GM21528 (cell line): ENCODE measurements at regions not wholly inside any gene's neighbourhood (a gene's known extent, or its start where the extent isn't known, plus 50 kb on each side); places are given as distances from the start of the nearest gene placed in this dataset.
"Not testable (repeated sequence)": the region's sequence is repeated elsewhere in the genome, so short reads cannot be mapped to it uniquely, and the experiment has no call there.

Experiments
- ATAC-seq: cut with Tn5 transposase; IDR thresholded peaks from one replicate; pipeline ENCODE4 v1.9.1; 2021; ENCODE audit warnings: mild to moderate bottlenecking, moderate library complexity; ENCODE audit not compliant: unreplicated experiment, low FRiP score

- ATAC-seq, result no peak
Measured at GRCh38 chr21:31609081-31609480, 50.4 kb upstream of the SOD1 start.

DNA sequence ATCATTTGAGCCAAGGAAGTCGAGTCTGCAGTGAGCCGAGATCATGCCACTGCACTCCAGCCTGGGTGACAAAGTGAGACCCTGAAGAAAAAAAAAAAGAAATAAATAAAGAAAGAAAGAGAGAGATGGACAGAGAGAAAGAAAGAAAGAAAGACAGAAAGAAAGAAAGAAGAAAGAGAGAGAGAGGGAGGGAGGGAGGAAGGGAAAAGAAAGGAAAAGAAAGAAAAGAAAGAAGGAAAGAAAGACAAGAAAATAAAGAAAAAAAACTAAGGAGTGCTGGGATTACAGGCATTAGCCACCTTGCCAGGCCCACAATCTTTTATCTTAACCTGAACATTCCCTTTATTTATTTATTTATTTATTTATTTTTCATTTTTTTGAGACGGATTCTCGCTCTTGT, 51.7 kb upstream of the SOD1 start:
- no peak for ATAC-seq

DNA sequence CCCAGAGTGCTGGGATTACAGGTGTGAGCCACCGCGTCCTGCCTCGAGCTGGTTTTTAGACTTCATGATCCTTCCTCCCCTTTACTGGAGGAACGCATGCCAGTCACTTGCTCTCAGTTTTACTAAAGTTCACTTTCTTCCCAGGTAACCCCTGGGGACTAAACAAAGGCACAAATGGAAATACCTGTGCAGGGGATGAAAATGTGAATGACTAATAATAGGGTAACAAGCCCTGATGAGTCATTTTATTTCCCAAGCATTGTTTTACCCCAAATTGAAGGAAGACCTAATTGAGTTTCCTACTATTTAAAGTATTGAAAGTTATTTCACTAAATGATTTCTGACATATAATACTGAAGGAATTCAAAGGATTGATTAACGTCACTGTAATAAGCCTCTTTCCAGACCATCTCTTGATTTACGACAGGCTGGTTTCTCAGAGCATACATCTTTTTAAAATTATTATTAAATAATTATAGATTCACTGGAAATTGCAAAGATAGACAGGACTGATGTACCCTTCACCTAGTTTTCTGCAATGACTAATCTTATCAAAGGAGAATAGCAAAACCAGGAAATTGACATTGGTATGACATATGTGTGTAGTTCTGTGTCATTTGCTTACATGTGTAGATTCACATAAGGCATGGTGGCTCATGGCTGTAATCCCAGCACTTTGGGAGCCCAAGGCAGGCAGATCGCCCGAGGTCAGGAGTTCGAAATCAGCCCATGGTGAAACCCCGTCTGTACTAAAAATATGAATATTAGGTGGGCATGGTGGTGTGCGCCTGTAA, 53.2 kb upstream of the SOD1 start:
- no peak for ATAC-seq

GRCh38 chr21:31604591-31605190, 54.8 kb upstream of the SOD1 start:
- ATAC-seq, result peak; percentile 80

DNA sequence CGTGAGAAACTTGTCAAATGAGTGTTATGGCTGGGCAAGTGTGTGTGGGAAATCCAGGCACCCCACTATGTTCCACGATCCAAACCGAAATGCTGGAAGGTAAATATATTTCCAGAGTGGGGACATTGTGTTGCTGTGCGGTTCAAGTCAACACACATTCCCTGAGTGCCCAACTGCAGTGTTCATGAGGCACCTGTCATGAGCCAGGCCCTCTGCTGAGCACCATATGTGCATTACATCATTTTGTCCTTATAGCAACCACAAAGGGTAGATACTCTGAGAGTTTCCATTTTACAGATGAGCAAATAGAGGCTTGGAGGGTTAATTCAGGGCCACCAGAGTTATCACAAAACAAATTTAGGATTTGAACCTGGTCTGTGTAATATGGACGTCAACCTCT, 59.9 kb upstream of the SOD1 start:
- no peak for ATAC-seq

- no peak for ATAC-seq
Measured at GRCh38 chr21:31599013-31599412, 60.5 kb upstream of the SOD1 start.

GRCh38 chr21:31597683-31598082, 61.8 kb upstream of the SOD1 start:
- ATAC-seq, result no peak

DNA sequence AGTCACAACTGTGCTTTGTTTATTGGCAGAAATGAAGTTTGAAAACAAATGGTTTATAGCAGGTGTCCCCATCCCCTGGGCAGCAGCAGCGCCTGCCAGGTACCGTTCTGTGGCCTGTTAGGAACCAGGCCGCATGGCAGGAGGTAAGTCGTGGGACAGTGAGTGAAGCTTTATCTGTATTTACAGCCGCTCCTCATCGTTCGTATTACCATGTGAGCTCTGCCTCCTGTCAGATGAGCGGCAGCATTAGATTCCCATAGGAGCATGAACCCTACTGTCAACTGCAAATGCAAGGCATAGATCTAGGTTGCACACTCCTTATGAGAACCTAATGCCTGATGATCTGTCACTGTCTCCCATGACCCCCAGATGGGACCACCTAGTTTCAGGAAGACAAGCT, 63.4 kb upstream of the SOD1 start:
- ATAC-seq, result no peak

- no peak for ATAC-seq
Measured at GRCh38 chr21:31594726-31595125, 64.8 kb upstream of the SOD1 start.

DNA sequence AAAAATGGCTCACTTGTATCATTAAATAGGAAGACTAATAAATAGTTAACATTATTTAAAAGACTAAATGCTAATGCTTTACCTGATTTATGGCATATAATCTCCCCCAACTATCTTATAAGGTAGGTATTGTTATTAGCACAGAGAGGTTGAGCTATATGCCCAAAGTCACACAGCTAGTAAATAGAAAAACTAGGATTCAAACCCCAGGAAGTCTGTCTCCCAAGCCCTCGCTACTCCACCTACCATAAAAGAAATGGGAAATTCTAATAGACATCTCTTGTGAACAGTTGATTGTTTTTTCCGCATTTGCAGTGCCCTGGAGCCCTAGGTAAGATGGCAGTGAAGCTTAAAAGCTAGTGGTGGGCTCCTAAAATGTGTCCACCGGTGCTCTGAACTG, 65.2 kb upstream of the SOD1 start:
- ATAC-seq, result no peak

DNA sequence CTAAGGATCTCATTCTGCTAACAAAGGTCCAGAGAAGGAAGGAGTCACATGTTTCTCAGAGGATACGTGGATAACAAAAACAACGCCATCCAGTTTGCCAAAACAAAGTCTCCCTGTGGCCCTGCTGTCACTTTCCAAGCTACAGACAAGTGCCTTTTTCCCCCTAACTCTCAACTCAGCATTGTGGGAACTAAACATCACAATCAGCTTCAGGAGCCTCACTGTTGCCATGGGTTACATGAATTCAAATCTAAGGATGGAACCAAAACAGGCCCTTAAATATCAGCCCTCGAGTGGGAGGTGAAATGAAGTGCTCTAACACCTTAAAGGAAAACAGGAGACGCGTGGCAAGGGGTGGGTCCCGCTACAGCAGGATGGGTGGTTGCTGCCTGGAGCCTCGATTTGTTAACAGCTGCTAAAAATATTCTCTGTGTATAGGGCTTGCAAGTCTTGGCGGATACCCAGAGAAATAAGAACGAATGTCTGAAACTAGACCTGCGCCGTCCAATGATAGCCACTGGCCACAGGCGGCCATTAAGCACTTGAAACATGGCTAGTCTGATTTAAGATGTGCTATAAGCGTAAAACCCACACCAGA, 66.4 kb upstream of the SOD1 start:
- no peak for ATAC-seq

- no peak for ATAC-seq
Measured at GRCh38 chr21:31592516-31592915, 67.0 kb upstream of the SOD1 start.

- ATAC-seq, result no peak
Measured at GRCh38 chr21:31589820-31590219, 69.7 kb upstream of the SOD1 start.

- ATAC-seq, result no peak
Measured at GRCh38 chr21:31586118-31586517, 73.4 kb upstream of the SOD1 start.

DNA sequence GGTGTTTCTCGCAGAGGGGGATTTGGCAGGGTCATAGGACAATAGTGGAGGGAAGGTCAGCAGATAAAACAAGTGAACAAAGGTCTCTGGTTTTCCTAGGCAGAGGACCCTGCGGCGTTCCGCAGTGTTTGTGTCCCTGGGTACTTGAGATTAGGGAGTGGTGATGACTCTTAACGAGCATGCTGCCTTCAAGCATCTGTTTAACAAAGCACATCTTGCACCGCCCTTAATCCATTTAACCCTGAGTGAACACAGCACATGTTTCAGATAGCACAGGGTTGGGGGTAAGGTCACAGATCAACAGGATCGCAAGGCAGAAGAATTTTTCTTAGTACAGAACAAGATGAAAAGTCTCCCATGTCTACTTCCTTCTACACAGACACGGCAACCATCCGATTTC, 75.6 kb upstream of the SOD1 start:
- ATAC-seq, result not testable (repeated sequence)

DNA sequence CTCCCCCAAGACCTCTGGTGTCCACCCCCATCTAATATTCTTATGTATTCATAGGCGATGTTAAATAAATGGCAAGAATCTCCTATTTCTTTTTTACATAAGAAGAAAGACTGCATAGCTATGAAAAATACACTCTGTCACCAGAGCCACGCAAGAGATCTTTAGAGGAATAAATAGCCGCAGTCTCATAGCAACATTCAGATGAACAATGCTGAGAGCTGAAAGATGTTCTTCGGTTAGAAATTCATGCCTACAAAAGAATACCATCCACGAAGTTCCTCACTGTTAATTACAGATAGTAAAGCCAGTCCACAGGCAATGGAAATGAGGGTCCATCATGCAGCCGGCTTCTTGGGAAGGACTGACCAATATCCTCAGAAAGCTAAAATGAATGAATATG, 76.0 kb upstream of the SOD1 start:
- ATAC-seq, result no peak

- ATAC-seq, result no peak
Measured at GRCh38 chr21:31580866-31581276, 78.6 kb upstream of the SOD1 start.

DNA sequence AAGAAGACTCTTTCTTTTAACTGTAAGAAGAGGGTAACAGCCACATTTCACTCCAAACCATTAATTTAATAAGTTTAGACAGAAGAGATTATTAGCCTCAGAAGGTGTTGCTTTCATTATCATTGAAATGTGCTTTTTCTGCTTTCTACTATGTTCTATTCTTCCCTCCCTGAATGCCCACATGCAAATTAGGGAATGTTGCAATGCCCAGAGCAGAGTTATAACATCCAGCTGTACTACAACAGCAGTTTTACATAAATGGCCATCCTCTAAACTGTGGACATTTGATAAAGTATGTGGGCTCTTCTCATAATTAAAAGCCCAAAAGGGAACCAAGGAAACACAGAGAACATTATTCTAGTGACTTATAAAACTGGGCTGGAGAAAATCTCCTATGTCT, 82.2 kb upstream of the SOD1 start:
- ATAC-seq, result no peak

DNA sequence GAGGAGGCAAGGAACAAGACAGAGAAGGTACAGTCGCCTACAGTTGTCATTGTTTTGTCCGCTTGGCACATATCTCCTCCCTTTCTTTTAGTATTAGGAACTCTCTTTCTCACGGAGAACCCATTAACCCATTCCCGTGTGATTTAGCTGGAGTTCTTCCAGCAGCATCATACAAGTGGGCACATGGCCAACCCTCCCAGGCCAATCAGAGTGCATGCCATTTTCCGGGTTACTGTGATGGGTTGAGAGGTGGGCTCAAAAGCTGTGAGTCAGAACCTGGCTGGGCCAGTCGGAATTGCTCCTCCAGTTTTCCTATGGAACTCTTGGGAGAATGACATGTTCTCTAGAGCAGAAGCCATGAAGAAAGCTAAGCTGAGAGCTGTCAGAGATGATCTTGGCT, 83.1 kb upstream of the SOD1 start:
- ATAC-seq, result no peak

GRCh38 chr21:31573217-31573616, 86.3 kb upstream of the SOD1 start:
- no peak for ATAC-seq

- ATAC-seq, result no peak
Measured at GRCh38 chr21:31571879-31572278, 87.6 kb upstream of the SOD1 start.
